Activated CD4-positive, alpha-beta T cell treated with anti-CD3 and anti-CD28 coated beads, Interleukin-2, Interleukin-6, amounts not matched to agents 100 ng/mL and 50 ng/mL, durations not matched to agents 16 hours and 8 hours (primary cell): ENCODE measurements at regions not wholly inside any gene's neighbourhood (a gene's known extent, or its start where the extent isn't known, plus 50 kb on each side); places are given as distances from the start of the nearest gene placed in this dataset.

Source experiments
- DNase-seq: peaks from one replicate; pipeline ENCODE4 v3.0.0-alpha.2; 2020

DNA sequence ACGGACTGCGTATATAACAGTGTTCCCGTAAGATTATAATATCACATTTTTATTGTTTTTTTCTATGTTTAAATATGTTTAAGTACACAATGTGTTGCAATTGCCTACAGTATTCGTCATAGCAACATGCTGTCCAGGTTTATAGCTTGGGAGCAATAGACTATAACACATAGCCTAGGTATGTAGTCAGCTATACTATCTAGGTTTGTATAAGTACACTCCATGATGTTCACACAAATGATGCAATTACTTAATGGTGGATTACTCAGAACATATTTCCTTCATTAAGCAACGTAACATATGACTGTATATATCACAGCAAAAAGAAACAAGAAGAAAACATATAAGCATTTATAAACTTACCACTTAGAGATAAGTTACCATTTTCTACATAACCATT, 160.0 kb downstream of the CBLN1 start:
- no peak for DNase-seq

DNA sequence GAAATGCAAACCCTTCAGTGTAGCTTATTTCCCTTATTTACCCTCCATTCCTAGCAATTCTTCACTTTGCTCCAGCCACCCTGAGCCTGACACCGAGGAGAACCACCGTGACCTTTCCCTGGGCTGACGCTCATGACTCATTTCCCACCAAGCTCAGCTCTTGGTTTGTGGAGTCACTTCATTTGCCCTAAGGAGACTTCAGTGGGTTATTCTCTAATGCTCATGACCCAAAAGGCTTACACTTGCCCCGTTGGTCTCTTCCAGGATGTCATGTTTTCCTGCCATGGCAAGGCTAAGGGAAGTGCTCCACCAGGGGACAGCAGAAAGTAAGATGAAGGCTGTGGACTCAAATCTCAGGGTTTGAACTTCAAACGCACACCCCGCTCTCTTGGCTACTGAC, 161.0 kb downstream of the CBLN1 start:
- no peak for DNase-seq

DNA sequence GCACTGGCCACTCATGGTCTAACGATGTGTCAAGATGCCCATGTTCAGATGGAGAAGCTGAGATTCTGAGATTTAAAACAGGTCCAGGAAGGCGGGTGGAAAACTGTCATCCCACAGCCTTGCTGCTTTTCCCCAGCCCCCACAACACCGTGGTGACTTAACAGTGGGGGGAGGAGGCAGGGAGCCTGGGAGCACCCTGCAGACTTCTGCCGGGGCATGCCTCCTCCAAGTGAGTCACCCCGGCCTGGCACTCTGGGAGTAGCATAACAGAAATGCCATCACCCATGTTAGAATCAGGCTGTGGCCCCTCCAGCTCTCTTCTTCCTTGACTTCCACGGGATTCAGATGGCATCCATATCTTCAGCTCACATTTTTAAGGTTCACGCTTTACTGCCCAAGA, 164.8 kb downstream of the CBLN1 start:
- no peak for DNase-seq

DNA sequence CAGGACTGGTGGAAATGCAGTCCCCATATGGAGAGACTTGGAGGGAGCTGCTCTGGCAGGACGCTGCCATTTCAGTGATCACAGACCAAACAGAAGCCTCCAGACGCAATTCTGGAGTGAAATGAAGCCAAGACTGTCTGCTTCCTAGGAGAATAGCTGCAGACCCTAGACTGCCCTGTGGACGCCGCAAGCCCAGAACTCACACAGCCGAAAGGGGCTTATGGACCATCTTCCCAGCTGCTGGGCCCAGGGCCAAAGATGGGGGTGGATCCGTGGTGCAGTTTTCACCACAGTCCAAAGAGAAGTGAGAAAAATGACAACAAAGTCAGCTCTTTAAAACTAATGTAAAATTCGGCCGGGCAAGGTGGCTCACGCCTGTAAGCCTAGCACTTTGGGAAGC, 165.7 kb downstream of the CBLN1 start:
- DNase-seq, result no peak

DNA sequence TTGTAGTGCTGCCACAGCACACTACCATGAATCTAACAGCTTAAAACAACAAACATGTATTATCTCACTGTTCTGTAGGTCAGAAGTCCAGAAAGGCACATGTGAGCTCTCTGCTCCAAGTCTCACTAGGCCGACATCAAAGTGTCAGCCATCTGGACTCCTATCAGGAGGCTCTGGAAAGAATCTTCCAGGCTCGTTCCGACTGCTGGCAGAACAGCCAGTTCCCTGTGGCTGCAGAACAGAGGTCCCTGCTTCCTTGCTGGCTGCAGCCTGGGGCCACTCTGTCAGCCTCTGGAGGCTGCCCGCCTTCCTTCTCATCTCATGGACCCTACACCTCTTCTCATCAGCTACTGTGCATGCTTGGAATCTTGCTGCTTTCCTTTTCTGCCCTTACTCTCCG, 168.9 kb downstream of the CBLN1 start:
- no peak for DNase-seq

DNA sequence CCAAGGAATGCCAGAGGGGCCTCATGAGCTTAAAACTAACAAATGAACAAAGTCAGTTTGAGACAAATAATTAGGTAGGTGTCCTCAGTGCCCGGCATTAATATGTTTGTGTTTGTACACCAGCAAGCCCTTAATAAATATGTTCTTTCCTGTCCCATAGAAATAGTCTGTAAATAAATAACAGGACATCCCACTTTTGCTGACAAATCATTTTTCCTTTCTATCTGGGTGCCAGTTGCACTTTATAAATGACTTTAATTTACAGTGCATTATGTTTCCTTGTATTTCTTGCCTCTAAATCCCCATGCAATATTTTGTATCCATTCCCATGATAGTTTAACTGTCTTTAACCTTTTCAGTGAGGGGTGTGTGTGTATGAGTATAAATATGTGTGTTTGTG, 170.3 kb downstream of the CBLN1 start:
- DNase-seq, result no peak

DNA sequence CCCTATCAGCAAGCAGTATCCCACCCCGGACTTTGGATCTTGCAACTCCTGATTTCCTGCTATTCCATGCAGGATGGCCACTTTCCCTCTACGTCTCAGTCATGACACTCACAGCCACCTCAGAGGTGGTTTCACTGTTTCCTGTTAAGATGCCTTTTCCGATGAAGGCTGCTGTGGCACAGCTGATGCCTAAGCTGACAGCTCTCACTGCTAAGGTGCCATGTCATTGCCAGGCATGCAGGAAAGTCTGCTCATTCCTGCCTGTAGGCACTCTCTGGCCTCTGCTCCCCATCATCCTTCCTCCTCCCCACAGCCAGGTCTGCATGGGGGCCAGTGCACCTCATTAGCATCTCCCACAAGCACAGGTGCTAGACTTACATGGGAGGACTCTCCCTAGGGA, 173.0 kb downstream of the CBLN1 start:
- DNase-seq, result no peak

DNA sequence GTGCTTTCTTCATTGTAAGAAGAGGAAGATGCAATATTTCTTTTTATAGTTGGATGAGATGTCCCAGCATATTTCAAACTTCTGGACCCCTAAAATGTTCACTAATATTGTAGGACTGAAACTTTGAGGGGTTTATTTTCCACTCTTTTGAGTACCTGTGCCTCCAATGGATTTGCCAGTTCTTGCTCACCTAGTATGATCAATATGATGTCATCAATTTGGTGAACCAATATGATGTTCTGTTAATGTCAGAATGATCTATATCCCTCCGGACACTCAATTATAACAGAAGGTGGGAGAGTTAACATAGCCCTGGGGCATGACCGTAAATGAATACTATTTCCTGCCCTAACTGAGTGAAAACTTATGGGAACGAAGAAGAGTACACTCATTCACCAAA, 178.3 kb downstream of the CBLN1 start:
- DNase-seq, result no peak

DNA sequence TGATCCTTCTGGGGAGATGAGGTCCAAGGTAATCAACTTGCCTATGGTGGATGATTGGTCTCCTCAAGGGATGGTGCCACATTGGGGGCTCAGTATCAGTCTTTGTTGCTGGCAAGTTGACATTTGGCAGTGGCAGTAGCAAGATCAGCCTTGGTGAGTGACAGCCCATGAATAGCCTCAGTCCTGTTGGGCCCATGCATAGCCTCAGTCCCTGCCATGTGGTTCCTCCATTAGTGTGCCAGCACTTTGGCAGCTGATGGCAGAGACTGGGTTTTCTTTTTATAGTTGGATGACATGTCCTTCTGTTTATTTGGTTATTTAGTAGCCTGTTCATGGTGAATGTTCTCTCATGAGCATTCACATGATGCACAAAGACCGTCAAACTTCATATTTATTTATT, 179.6 kb downstream of the CBLN1 start:
- no peak for DNase-seq

DNA sequence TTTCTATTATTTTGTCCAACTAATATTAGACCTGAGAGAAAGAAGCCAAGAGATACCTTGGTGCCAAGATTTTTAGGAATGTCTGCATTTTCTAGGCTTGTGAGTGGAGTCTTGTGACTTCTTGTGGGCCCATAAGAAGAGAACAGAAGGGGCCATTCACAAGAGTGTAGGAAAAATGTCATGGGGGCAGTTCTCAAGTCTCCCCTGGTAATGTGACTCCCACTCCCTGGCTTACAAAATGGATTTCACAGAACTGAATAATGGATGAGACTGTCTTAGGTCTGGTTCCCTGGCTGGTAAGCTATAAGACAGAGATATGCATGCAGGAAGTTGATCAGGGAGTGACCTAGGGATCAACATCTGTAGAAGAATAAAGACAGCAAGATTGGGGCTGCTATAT, 181.3 kb downstream of the CBLN1 start:
- DNase-seq, result no peak

DNA sequence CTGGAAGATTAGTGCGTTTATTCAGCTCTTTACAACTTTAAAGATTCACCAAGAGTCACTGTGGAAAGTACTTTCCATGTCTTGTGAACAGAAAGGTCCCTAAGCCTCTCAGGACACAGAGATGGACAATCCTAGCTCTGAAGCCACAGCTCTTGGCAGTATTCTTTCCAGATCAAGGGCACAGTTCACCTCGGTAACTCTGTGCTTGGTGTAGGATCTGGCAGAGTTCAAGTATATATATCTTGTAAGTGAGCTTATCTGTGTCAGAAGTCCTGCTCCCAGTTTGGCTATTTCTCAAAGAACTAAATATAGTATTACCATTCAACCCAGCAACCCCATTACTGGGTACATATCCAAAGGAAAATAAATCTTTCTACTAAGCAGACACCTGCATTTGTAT, 183.7 kb downstream of the CBLN1 start:
- no peak for DNase-seq

DNA sequence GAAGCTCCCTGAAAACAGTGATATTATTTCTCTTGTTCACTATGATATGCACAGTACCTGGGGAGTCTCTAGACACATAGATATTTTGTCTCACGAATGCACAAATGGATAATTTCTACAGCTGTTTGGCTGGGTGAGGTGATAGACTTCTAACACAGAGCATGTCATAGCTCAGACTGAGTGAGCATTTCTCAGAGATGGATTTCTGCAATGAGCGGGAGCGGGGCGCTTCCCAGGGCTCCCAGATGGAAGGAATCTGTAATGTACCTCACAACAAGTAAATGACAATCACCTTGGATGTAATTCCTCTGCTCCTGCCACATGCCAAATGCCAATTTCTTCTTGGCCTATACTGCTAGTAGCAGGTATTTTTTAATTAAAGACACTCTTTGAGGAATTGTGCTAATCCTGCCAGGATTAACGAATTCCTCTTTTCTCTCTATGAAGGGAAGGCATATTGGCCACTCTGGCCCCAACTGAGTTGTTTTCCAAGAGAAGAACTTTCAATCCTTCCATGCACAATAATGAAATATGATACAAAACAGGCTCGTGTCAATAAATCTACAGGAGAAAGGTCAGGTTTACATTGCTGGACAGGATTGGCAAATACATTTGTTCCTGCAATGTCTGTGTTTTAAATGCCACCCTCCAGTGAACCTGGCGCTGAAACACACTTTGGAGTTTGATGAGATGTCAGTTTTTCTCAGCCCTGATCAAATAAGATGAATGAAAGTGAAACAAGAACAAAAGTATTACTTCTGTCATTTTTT, 185.3 kb downstream of the CBLN1 start:
- DNase-seq, result no peak

DNA sequence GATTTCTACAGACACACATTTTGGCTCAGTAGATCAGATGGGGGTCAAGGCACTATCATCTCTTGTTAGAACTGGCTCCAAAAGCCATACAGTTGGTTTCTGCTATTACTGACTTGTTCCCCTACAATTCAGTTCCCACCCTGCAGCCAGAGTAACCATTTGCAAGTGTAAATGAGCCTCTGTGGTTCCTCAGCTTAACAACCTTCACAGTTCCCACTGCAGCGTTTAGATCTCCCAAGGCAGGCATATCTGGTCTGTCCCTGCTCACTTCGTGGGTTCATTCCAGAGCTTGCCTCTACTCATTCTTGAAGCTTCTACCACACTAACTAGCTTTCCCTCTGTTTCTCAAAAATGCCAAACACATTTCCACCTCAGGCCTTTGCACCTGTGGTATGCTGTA, 186.1 kb downstream of the CBLN1 start:
- DNase-seq, result no peak

DNA sequence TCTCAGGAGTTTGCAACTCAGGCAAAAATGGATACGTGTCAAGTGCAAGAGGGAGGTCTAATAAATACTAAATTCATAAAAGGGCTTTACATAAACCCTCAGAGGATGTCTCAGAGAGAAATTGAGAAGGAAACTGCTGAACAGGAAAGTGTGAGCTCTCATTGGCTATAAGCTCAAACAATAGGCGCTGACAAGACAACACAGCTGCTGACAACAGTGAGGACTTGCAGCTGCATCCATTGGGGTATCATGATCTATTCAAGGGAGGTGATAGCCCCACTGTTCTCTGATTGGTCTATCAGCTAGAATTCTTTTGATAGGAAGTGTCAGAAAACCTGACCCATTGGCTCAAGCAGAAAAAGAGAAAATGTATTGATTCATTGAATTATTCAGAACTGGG, 187.2 kb downstream of the CBLN1 start:
- DNase-seq, result no peak

DNA sequence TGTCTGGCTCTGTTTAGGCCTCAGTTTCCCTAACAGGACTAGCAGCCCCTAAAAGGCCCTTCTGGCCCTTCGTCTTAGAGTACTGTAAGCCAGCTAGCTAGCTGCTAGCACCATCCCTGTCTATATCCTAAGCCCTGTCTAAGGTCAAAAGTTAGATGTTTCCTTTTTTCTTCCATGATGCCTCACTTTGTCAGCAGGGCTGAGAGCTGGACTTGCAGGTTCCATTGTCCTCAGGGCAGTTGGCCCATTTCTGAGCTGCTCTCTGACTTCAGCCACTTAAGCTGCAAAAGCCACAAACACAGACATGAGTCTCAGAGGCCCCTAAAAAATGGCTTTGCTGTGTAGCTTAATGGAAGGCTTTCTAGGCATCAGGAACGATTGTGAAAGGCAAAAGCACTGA, 187.7 kb downstream of the CBLN1 start:
- DNase-seq, result no peak

DNA sequence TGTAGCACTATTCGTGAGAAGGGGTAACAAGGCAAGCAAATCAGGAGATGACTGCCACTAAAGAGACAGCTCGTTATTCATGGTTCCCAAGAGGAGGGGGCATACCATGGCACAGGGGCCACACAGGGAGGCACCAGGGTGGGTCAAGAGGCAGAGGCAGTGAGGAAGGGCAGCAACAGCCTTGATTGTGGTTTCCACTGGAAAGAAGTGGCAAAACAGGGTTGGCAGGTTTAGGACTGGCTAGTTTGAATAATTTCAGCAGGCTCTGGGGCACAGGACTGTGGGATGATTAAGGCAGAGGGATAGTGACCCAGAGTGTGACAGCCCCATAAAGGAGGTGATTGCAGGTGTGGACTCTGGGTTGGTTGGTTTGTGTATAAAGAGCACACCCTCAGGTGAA, 188.9 kb downstream of the CBLN1 start:
- no peak for DNase-seq

DNA sequence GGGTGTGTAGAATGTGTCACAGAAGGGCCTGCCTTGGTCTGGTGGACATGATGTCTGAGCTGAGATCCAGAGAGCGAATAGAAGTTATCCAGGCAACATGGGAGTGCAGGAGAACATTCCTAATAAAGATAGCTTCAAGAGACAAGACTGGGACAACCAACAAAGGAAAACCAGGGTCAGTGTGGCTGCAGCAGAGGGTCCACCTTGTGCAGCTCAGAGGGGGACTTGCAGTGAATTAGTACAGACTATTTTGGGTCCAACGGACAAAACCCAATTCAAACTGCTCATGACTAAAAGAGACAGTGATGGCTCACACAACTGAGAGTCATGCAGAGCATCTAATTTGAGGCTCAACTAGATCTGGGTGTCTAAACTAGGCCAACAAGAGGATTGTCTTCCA, 192.1 kb downstream of the CBLN1 start:
- DNase-seq, result no peak

DNA sequence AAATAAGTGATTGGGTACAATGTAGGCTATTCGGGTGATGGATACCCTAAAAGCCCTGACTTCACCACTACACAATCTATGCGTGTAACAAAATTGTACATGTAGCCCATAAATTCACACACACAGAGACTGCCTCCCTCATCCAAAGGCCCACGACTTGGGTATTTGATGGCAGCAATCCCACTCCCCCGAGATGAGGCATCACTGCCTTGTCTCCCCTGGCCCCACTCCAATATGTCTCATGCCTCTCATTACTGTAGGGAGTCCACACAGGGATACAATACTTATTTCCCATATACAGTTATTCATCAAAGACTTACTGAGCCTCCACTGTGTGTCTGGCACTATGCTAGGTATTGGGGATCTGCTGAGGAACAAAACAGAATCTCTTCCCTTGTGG, 192.6 kb downstream of the CBLN1 start:
- DNase-seq, result no peak

DNA sequence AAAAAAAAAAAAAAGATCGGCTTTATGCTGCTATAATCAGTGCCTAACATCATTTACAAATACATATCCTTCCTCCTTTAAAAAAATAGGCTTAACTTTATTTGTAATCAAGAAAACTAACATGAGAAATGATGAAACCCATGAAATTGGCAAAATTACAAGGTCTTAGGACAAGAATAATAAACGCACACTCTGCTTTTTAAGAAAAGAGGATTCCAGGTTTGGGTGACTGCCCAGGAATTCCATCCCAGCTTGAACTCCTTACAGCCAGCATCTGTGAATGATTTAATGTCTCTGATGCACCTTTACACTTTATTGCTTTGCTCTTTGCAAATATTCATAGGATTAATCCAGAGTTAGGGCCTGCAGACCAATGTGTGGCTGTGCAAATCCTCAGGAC, 196.0 kb downstream of the CBLN1 start:
- DNase-seq, result no peak

DNA sequence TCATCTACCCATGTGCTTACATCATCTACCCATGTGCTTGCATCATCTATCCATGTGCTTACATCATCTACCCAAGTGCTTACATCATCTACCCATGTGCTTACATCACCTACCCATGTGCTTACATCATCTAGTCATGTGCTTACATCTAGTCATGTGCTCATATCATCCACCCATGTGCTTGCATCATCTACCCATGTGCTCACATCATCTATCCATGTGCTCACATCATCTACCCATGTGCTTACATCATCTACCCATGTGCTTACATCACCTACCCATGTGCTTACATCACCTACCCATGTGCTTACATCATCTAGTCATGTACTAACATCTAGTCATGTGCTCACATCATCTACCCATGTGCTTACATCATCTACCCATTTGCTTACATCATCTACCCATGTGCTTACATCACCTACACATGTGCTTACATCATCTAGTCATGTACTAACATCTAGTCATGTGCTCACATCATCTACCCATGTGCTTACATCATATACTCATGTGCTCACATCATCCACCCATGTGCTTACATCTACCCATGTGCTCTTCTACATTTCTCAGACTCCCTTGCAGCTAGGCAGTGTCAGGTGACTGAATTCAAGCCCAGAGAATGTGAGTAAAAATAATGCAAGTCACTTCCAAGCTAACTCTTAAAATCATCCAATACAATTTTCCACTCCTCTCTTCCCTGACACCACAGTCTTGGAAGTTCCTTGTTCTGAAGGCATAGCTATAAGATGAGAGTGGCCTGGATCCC, 196.8 kb downstream of the CBLN1 start:
- DNase-seq, result no peak

DNA sequence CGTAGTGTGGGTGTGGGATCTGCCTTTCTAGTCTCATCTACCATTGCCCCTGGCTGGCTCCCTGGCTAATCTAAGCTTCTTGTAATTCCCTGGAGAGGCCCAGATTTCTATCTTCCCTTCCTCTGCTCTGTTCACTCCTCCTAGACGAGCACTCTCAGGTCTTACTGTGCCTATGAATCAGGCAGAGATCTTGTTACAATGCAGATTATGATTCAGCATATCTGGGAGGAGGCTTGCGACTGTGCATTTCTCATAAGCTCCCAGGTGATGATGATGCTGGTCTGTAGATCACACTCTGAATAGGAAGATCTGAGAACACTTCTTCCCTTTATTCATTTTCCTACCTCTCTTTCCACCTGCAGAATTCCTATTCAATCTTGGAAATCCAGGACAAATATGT, 200.1 kb downstream of the CBLN1 start:
- no peak for DNase-seq

DNA sequence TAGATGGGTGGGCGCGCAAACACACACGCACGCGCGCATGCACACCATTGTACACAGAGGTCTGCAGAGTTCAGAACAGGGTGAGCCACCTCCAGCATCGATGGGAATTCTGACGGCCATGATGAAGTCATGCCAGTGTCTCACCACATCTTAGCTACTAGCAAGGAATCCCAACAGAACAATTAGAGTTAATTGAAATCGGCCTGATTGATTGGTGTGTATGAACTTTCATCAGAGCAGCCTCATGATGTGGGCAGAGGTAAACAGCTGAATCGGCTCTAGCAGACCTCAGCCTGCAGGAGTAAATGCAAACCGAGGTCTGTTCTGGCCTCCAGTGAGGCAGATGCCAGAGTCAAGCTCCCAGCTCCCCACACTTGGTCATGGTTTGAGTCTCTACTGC, 200.6 kb downstream of the CBLN1 start:
- DNase-seq, result no peak

DNA sequence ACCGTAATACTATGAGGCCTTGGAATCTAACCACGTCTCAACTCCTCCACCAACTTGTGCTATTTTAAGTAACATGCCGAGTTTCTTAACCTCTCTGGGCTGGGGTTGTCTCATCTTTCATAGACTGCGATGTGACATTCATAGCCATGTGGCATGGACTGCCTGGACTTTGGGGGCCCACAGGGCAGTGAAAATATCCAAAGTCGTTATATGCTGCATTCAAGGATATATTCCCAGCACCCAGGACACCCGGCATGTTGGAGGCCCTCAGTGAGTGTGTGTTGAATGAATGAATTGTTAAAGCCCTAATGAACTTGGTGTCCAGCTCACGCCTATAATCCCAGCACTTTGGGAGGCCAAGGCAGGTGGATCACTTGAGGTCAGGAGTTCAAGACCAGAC, 203.1 kb downstream of the CBLN1 start:
- DNase-seq, result no peak

DNA sequence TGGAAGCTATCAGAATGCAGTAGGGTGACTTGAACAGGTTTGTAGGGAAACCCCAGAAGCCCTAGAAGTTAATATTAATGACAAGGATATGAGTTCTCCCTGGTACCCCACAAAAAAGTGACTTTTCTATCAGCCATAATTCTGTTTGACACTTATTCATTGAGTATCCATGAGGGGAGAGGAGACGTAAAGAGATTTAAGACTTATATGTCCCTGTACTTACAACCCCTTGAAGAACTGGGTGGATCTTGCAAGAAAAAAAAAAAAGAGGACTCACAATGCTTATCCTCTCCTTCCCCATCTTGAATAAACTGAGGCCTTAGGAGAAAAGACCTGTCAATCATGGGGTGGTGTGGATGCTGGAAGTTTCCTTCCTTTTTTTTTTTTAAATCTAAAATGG, 203.5 kb downstream of the CBLN1 start:
- no peak for DNase-seq

DNA sequence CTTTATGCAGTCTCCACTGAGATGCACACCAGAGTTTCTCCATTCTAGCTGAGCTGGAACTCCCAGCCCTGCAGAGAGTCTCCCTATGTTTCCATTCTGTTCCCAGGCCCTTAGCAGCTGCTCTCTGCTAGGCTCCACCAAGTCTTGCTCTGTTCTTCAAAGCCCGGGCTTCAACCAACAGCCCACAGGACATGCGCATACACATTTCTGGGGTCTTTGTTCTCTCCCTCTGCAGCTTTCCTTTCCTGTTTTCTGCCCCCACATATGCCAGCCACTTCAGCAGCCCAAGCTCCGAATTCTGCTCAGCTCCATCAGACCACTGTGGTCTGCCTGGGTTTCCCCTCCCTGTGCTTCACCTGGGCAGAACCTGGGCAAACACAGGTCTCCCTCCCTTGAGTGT, 205.9 kb downstream of the CBLN1 start:
- no peak for DNase-seq
